ENCODE measurements at regions not wholly inside any gene's neighbourhood (a gene's known extent, or its start where the extent isn't known, plus 50 kb on each side); places are given as distances from the start of the nearest gene placed in this dataset.

GRCh38 chr2:2503864-2504418 lies 172.9 kb upstream of the MYT1L start:
- TF ChIP-seq POLR2A (IDR thresholded peaks at IDR 0.05) (no peak), POLR2AphosphoS5 (IDR thresholded peaks at IDR 0.05) (no peak)
- TF ChIP-seq, protein P1, sequence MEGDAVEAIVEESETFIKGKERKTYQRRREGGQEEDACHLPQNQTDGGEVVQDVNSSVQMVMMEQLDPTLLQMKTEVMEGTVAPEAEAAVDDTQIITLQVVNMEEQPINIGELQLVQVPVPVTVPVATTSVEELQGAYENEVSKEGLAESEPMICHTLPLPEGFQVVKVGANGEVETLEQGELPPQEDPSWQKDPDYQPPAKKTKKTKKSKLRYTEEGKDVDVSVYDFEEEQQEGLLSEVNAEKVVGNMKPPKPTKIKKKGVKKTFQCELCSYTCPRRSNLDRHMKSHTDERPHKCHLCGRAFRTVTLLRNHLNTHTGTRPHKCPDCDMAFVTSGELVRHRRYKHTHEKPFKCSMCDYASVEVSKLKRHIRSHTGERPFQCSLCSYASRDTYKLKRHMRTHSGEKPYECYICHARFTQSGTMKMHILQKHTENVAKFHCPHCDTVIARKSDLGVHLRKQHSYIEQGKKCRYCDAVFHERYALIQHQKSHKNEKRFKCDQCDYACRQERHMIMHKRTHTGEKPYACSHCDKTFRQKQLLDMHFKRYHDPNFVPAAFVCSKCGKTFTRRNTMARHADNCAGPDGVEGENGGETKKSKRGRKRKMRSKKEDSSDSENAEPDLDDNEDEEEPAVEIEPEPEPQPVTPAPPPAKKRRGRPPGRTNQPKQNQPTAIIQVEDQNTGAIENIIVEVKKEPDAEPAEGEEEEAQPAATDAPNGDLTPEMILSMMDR (IDR thresholded peaks at IDR 0.05 in 8 of 11, conservative IDR thresholded peaks at IDR 0.05 in 3 of 11): no peak

All from spleen (tissue), 7 donors.